Fibroblast of pulmonary artery (primary cell): ENCODE measurements at regions not wholly inside any gene's neighbourhood (a gene's known extent, or its start where the extent isn't known, plus 50 kb on each side); places are given as distances from the start of the nearest gene placed in this dataset.

Experiments
- DNase-seq: peaks from one replicate; pipeline ENCODE4 v3.0.0-alpha.2; 2010; ENCODE audit warnings: low read depth
- H3K4me3 ChIP-seq: replicated peaks from 2 replicates; pipeline ENCODE4 v1.5.1; 2011; ENCODE audit warnings: low read depth, mild to moderate bottlenecking, control low read depth, low read length, moderate library complexity
- TF ChIP-seq, protein P1 (sequence below): IDR thresholded peaks from 2 replicates; pipeline ENCODE4 v1.5.1; 2011; ENCODE audit warnings: mild to moderate bottlenecking, control low read depth, low read length, inconsistent platforms; ENCODE audit errors: missing control alignments

DNA sequence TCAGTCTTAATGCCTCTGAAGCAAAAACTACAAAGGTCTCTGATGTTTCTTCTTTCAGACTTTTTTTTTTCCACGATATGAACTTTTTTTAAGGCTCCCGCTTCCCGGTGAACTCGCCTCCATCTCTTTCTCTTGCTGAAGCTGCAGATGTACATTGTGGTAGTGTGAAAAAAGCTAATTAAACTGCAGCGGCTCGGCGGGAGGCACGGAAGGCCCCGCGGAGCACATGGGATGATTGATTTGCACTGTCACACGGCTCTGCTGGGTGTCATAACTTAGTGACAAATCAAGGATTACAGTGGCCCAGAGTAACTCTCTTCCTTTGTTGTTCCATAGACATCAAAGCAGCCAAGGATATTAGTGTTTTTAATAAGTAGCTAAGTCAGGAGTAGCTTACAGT lies 196.3 kb downstream of the AXIN2 start:
- no peak overlapping the region for H3K4me3 ChIP-seq
- no peak for DNase-seq
- TF ChIP-seq, protein P1, sequence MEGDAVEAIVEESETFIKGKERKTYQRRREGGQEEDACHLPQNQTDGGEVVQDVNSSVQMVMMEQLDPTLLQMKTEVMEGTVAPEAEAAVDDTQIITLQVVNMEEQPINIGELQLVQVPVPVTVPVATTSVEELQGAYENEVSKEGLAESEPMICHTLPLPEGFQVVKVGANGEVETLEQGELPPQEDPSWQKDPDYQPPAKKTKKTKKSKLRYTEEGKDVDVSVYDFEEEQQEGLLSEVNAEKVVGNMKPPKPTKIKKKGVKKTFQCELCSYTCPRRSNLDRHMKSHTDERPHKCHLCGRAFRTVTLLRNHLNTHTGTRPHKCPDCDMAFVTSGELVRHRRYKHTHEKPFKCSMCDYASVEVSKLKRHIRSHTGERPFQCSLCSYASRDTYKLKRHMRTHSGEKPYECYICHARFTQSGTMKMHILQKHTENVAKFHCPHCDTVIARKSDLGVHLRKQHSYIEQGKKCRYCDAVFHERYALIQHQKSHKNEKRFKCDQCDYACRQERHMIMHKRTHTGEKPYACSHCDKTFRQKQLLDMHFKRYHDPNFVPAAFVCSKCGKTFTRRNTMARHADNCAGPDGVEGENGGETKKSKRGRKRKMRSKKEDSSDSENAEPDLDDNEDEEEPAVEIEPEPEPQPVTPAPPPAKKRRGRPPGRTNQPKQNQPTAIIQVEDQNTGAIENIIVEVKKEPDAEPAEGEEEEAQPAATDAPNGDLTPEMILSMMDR, result no peak

DNA sequence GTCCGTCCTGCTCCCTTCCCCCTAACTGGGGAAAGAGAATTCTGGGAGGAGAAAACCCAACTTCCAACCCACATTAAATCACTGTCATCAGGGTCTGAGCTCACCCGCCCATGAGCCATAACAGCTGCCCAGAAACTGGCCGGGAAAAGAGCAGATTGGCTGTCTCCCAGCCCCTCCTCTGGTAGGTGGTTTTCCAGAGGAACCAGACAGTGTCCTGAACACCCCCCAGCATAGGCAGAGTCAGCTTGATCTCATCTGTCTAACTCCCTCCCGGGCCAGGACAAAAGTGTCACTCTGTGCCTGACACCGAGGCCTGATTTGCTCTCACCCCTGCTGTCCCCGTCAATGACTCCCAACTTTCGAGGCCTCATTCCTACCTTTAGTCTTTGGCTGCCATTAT lies 197.0 kb downstream of the AXIN2 start:
- H3K4me3 ChIP-seq, result no peak overlapping the region
- no peak for DNase-seq
- TF ChIP-seq, protein P1, result no peak

DNA sequence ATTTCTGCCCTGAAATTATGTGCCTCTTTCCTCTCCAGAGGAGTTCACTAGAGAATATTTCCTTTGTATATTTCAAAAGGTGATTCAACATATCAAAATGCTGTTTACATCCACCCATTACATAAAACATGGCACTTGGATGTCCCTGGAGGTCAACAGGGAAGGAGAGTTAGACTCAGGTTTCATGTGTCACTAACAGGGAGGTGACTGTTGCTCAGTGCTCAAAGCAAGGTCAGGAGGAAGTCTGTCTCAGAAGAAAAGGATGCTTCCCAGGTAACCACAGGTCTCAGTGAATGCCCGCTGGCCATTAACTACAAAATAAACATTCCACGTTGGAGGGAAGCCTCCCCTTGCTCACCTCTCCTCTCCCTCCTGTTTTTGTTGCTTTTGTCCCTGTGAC lies 198.6 kb downstream of the AXIN2 start:
- TF ChIP-seq, protein P1, result no peak
- no peak overlapping the region for H3K4me3 ChIP-seq
- DNase-seq, result no peak

DNA sequence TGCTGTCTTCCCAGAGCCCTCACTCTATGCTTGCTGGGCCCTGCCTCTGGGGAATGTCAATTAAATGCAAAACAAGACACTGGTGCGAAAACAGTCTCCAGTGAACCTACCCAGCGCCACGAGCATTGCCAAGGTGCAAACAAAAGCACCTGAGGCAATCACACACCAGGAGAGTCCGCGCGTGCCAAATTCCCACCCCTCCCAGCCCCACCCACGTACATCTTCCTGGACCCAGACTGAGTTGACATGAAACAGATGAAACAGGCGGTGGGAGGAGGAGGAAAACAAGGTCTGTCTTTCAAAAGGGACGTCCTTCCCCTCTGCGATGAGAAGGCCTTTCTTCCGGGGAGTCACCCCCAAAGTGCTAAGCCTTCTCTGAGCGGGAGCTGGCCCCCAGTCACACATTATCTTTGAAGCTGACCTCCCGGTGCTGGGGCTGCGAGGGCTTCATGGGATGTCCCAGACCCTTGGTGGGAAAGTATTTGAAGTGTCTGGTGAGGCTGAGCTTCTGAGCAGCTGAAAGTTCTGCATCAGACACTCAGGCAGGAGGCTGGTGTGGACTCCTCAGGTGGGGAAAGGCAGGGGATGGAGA lies 200.4 kb downstream of the AXIN2 start:
- TF ChIP-seq, protein P1, result no peak
- no peak overlapping the region for H3K4me3 ChIP-seq
- DNase-seq, result no peak

DNA sequence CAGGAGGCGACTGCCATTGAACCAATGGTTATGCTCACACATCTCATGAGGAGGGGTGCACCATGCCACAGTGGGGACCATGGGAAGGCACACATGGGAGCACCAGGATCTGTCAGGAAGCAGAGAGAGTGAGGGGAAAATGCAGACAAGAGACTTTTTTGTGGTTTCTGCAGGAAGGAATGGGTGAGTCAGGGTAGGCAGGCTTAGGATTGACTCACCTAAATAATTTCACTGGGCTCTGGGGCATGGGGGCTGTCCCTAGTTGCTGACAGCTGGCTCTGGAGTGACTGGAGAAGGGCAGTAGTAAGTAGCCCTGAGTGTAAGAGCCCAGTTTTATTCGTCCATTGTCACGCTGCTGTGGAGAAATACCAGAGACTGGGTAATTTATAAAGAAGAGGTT lies 202.4 kb downstream of the AXIN2 start:
- TF ChIP-seq, protein P1, result no peak
- DNase-seq, result peak; percentile 78
- no peak overlapping the region for H3K4me3 ChIP-seq

DNA sequence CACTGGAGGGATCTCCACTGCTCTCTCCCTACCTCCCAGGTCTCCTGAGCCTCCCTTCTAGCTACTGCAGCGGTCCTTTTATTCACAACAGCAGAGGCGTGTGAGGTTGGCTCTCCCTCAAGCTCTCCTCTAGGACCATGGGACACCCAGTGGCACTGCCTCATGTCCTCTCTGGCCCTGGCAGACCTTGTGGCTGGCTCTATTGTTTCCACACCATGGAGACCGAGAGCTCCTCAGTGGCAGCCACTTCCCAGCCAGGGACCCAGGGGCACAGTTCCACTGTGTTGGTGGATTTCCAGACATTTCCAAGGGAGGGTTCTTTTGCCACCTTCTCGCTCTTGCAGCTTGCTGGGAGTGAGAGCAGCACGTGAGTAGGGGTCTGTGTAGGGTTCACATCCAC lies 204.9 kb downstream of the AXIN2 start:
- DNase-seq, result no peak
- TF ChIP-seq, protein P1, result no peak
- no peak overlapping the region for H3K4me3 ChIP-seq

DNA sequence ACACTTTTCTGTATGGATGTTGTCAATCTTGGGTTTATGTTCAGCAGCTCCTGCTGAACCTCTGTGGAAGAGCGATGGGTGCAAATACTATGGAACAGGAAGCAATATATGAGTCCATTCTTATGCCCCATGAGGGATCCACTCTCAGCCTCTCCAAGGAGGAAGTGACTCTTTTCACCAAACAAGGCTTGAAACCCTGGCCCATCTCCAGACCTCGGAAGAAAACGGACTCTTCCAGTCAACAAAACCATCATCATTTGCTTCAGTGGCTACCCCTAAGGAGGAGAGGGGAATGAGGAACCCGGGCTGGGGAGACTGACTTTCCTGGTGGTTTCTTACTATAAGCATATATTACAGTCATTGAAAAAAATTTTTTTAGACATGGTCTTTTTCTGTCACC lies 206.2 kb downstream of the AXIN2 start:
- DNase-seq, result peak; percentile 7
- no peak overlapping the region for H3K4me3 ChIP-seq
- TF ChIP-seq, protein P1, result no peak
